ENCODE measurements at regions not wholly inside any gene's neighbourhood (a gene's known extent, or its start where the extent isn't known, plus 50 kb on each side); places are given as distances from the start of the nearest gene placed in this dataset.
"Not testable (repeated sequence)": the region's sequence is repeated elsewhere in the genome, so short reads cannot be mapped to it uniquely, and the experiment has no call there.

DNA sequence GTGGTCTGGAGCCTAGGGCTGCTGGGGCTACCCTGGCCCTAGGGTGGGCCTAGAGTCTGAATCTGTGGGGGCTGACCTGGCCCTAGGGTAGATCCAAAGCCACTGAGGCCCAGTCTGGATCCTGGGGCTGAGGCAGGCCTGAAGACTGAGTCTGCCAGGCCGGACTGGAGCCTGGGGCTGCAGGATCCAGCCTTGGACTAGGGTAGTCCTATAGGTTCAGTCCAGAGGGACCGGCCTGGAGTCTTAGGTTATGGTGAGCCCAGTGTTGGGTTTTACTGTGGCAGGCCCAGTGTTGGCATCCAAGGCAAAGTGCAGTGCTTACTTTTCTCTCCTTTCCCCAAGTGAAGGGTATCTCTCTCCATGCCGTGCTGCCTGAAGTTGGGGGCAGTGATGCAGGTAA is 227.9 kb upstream of the TAS2R1 start:
- no peak for DNase-seq (ENCODE audit: low read depth in 2 of 2)

DNA sequence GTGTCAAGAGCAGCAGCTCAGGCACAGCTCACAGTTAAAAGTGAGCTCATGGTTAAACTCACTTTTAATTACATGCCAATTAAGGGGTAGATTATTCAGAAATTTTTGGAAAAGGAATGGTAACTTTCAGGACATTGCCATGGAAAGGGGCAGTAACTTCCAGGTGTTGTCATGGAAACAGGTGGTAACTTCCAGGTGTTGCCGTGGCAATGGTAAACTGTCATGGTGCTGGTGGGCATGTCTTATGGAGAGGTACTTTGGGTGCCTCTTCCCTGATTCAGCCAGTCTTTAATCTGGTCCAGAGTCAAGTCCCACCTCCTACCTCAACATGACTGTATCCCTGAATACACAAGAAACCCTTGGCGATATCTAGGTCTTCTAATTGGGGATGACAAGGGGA is 223.2 kb upstream of the TAS2R1 start:
- no peak for DNase-seq (ENCODE audit: low read depth in 2 of 2)

DNA sequence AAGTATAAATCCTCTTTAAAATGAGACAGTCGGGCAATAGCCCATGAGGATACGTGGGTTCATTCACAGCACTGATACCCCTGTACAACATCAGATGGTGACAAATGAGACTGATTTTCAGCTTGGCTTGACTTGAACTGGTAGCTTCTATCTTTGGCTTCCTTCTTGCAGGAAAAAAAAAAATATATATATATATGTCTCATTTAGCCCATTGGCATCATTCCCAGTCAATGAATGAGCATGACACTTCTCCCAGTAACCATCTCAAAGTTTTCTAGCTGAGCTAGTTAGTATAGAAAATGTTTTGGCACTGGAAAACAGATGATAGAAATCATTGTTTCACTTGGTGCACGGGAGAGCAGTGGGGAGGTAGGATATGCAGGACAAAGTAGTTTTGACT is 222.5 kb upstream of the TAS2R1 start:
- peak; percentile 26 to 34 for DNase-seq (ENCODE audit: low read depth in 2 of 2)

DNA sequence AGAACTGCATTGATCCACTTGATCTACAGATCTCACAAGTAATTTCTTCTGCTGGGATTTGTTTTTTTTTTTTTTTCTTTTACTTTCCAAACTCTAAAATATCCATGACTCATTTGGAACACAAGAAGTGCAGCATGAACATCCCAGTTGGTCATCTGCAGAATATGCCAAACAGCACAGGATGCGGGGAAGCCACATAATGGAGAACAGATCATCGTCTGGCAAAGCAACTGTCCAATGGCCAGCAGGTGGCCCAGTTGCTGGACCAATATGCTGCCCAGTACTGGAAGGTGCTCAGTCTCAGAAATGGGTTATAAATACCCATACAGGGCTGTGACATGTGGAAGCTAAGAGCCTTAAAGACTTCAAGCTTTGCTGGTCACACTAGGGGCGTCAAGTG is 221.3 kb upstream of the TAS2R1 start:
- peak; percentile 74 to 77 for DNase-seq (ENCODE audit: low read depth in 2 of 2)

DNA sequence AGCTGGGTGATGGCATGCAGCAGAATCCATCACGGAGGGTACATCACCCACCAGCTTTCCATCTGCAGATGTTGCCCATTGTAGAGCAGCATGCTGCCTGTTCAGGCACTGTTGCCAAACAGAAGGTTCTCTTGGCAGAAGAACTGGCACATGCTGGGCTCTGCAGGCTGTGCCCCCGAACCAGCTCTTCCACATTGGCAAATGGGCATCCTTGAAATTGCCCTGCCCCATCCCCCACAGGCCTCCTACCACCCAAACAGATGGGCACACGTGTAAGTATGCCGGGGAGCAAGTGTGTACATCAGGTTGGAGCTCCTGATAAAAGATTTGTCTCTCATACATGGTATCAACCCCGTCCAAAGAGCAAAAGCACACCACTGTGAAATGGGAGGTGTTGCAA is 220.3 kb upstream of the TAS2R1 start:
- no peak for DNase-seq (ENCODE audit: low read depth in 2 of 2)

DNA sequence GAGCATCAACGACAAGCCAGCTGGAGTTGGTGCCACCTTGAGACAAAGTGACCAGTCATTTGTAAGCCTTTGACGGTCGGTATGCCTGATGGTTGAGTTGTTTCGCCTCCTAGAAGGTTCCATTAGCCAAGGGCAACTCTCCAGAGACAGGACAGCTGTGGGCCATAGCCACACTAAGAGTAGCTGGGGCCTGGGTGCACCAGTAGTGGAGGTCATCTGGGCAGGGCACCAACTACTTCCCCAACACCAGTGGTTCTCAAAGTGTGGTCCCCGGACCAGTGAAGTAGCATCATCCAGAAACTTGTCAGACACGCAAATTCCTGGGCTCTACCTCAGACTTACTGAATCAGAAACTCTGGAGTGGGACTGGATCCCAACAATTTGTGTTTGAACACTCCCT is 217.5 kb upstream of the TAS2R1 start:
- DNase-seq (ENCODE audit: low read depth in 2 of 2): no peak

DNA sequence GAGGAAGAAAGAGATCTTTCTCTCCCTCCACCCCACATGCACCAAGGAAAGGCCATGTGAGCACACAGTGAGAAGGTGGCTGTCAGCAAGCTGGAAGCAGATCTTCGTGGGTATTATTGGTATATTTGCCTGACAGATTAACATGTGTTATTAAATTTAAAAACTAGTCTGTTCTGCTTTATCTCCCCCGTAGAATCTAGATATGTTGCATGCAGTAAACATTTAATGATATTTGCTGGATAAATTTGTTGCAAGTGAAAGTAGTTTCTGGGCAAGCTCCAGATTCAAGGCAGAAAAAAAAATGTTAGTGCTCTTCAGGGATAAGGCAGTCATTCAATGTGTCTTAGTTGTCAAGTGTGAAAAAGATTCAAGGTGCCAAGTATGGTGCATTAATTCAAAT is 215.0 kb upstream of the TAS2R1 start:
- no peak for DNase-seq (ENCODE audit: low read depth in 2 of 2)

DNA sequence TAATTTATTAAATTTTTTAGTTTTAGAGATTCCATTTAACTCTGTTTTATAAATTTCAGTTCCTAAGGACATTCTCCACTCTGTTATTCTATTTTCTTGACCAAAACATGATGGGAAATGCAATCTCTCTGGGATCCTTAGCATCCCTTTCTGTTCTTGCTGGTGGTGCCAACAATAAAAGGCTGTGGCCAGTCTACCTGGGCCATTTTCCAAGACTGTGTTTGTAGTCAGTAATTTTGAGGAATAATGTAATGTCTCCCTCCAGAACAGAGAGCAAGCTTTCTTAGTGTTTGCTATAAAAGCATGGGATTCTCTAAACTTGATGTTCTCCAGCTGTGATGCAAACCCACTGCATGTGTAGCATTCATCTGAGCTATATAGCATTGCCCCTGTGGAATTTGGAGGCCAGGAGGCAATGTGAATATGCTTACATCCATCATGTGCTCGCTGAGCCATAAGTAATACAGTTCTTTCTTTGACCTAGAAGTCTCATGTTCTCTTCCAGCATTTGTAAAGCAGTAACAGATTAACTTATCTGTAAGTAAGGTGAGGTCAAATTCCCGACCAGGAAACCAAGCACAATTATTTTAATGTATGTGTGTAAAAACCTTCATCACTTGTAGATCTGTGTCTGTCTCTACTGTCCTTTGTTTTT is 211.5 kb upstream of the TAS2R1 start:
- no peak for DNase-seq (ENCODE audit: low read depth in 2 of 2)

DNA sequence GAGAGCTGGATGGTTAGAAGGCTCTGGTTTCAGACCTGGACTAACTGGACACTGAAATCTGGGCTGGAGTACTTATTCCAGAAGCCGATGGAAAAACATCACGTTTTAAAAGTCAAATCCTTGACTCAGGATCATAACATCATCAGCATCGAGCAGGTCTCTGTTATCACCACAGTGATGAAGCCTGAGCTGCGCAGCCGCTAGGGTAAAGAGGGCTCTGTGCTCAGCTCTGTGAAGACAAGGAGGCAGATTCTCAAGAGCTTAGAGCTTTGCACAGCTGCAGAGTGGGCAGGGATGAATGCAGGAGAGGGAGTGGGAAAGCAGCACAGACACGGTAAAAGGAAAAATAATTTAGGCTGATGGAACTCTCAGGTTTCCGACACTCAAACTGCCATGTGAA is 208.8 kb upstream of the TAS2R1 start:
- no peak for DNase-seq (ENCODE audit: low read depth in 2 of 2)

DNA sequence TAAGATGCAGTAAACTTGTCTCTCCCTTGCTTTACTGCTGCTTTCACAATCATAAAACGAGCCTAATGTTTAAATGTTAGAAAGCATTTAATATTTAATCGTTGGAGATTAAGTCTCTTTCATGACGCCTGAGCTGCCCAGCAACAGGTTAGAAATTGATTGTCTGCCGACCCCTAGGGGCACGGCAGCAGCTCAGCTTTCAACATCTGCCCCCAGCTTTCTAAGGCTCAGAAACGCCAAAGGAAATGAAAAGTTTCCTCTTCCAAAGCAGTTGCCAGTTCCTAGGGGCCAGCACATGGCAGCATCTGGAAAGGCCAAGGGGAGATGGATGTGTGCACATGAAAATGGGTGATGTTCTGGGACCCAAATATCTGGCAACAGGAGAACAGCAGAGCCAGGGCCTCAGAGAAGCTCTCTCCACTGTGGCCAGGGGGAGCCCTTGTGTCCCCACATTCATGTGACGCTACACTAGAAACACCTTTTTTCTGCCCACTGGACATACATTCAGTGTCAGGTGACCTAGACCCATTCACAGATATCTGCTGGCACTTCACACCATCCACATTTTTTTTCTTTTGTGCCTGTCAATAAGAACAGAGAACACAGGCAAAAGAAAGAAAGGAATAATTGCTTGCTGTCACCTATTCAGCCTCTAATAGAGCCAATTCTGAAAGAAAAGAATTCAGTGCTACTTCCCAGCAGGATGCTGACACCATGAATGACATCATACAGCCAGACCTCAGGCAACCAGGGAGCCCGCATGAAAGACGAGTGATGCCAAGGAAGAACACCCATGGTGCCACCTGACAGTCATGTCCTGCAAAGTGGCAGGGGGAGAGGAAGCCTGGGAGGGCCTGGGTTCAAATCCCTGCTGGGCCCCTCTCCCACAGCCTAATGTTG is 205.0 kb upstream of the TAS2R1 start:
- DNase-seq (ENCODE audit: low read depth in 2 of 2): no peak

DNA sequence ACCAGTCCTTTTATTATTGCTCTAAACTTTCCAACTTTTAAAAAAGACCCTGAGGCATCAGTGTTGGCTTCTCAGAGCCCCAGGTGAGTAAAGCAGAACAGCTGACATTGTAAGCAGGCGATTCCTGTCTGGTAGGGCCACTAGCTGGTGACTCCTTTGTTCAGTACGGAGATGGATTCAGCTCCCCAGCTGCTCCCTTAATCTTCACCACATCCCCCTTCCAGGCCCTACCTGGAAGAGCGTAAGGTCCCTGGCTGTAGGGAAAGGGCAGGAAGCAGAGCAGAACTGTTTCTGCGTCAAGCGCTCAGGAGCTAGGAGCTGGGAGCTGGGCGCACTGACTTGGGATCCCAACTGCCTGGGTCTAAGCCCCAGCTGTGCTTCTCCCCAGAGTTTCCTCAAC is 203.7 kb upstream of the TAS2R1 start:
- no peak for DNase-seq (ENCODE audit: low read depth in 2 of 2)

DNA sequence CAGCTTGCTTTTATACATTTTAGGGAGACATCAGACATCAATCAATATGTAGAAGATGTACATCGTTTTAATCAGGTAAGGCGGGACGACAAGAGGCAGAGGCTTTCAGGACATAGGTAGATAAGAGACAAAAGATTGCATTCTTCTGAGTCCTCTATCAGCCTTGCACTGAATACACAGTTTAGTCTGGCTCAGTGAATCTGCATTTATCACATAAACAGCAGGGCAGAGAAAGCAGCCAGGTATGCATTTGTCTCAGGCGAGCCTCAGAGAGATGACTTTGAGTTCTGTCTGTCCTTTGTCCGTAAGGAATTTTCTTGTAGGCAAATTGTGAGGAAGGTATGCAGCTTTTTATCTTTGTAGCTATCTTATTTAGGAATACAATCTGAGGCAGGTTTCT is 202.8 kb upstream of the TAS2R1 start:
- no peak for DNase-seq (ENCODE audit: low read depth in 2 of 2)

DNA sequence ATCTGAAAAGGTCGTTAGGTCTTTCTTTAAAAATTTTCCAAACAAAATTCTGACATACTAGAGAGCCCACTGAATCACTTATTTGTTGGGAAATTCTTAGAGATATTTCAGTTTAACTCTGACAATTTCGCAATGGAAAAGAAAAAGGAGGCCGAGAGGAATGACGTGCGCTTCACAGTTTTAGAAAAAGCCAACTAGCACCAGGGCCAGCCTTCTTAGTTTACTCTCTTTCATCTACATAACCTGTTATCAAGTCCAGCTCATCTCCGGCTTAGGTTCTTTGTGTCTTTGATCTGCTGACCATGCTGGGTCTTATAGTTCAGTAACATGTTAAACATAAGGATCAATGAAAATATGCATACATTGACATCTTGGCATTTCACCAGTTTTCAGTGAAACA is 201.7 kb upstream of the TAS2R1 start:
- DNase-seq (ENCODE audit: low read depth in 2 of 2): no peak

DNA sequence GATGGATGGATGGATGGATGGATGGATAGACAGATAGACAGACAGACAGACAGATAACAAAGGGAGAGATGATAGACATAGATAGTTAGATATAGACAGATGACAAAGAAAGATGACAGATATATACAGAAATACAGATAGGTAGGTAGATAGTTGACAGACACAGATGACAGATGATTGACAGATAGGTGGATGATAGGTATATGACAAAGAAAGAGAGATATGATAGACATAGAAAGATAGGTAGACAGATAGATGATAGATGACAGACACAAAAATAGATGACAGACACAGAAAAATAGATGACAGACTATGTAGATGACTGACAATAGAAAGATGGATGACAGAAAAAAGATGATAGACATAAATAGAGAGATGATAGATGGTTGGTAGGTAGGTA is 200.0 kb upstream of the TAS2R1 start:
- no peak for DNase-seq (ENCODE audit: low read depth in 2 of 2)

DNA sequence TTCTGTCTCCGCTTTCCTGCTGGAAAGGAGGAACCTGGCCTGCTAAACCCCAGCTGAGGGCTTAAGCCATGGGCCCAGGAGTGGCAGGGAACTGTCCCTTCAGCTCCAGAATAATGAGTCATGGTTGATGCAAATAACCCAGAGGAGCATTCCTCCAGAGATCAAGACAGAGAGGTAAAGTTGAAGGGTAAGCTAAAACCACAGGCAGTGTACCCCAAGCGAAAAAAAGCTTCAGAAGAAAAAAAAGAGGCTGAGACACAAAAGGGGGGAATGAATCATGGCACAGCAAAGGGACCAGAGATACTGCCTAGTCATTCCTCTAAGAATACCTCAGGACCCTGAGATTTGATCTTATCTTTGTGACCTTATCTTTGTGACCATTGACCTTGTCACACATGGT is 199.5 kb upstream of the TAS2R1 start:
- DNase-seq (ENCODE audit: low read depth in 2 of 2): no peak

DNA sequence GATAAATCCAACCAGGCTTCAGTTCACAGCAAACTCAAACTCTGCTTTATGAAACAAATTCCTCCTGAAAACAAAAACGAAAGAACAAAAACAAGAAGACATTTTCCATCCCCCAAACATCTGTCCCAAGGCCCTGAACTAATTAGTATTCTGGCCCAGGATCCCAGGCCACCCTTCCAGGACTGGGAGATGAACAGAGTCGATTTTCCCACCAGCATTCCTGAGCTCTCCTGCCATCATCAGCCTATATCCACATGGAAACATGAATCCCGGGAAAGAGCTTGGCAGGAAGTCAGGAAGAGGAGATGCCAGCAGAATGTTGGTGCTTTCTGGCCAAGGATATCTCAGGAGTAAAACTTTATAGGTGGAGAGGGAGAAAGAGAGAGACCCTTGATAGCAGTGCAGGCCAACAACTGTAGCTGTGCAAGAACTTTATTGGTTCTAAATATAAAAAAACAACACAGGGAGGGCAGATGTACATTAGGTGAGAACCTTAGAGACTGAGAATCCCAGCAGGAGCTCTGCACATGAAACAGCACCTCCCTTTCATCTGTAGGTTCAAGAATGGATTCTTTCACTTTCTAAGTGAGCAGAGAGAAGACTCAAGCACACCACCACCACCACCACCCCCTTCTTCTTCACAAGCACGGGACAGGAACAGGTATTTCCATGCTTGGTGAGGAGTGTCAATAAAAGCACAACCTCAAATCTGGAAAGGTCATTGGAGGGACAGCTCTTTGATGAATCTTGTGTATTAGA is 190.7 kb upstream of the TAS2R1 start:
- peak; percentile 21 to 36 for DNase-seq (ENCODE audit: low read depth in 2 of 2)

DNA sequence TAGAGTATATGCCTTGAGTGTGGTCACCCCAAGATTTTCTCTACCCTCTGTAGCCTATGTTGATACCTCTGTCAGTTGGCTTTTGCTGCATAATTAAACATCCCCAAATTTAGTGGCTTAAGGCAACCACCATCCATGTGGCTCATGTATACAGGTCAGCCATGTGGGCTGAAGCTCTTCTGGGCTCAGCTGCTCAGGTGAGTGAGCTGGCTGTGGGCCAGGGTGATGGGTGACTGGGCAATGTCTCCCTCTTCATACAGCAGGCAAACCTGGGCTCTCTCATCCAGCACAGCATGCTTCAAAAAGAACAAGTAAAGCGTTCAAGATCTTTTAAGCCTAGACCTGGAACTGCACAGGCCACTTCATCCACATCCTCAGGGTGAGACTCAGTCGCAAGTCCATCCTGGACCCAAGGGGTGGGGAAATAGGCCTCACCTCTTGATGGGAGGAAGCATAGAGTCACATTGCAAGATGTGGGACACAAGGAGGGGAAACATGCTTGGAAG is 188.2 kb upstream of the TAS2R1 start:
- no peak for DNase-seq (ENCODE audit: low read depth in 2 of 2)

DNA sequence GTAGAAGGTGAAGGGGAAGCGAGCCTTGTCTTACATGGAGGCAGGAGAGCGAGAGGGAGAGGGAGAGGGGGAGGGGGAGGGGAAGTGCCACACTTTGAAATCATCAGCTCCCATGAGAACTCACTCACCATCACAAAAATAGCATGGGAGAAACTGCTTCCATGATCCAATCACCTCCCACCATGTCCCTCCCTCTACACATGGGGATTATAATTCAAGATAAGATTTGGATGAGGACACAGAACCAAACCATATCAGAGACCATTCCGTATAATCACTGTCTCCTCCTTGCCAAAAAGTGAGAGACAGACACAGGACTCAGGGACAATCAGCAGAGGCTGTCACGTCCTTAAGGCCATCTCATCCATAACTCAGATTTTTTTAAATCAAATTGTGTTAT is 187.7 kb upstream of the TAS2R1 start:
- no peak for DNase-seq (ENCODE audit: low read depth in 2 of 2)

DNA sequence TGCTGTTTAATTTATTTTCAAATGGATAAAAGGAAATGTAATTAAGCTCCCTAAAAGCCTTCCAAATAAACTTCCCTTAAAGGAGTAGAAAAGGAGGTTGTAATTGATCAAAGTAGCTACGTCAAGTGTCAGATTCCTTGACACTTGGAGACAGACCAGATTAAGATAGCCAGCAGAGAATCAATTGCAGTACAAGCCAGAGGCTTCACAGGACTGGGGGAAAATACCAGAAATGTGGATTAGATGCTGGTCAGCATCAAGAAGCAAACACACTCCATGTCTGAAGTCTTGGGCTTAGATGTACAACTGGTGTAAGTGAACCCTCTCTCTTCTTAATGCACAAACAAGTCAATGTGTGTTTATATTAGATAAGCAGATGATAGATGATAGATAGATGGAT is 184.9 kb upstream of the TAS2R1 start:
- DNase-seq (ENCODE audit: low read depth in 2 of 2): no peak

DNA sequence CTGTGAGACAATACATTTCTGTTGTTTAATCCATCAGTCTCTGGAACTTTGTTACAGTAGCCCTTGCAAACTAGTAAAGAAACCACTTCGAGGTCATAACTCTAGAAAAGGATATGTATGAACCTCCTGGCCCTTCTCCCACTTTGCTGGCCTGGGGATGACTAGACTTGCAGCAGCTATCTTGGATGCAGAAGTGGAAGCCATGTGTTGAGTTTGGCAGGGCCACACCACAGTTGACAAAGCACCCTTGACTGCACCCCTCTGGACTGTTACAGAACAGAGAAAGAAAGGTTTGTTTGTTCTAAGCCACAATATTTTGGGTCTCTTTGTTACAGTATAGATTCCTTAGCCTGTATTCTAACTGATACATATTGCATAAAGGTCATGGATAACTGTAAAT is 183.2 kb upstream of the TAS2R1 start:
- no peak for DNase-seq (ENCODE audit: low read depth in 2 of 2)

DNA sequence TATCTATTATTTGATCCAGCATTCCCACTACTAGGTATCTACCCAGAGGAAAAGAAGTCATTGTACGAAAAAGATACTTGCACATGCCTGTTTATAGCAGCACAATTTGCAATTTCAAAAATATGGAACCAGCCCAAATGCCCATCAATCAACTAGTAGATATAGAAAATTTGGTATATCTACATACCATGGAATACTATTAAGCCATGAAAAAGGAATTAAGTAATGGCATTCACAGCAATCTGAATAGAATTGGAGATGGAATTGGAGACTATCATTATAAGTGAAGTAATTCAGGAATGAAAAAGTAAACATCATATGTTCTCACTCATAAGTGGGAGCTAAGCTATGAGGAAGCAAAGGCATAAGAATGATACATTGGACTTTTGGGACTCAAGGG is 177.2 kb upstream of the TAS2R1 start:
- not testable (repeated sequence) for DNase-seq (ENCODE audit: low read depth in 2 of 2)

DNA sequence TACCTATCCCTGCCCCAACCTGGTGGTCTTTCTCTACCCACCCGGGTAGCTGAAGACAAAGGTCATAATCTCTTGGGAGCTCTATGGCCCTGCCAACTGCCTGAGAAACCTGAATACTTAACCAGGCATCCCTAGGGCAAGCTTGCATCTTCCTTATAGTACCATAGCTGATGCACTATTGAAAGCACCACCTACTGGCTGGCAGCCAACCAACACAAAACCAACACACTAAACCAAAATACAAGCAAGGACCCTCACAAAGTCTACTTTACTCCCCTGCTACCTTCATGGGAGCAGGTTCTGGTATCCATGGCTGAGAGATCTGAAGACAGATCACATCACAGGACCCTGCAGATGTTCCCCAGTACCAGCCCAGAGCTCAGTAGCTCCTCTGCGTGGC is 171.8 kb upstream of the TAS2R1 start:
- no peak for DNase-seq (ENCODE audit: low read depth in 2 of 2)

DNA sequence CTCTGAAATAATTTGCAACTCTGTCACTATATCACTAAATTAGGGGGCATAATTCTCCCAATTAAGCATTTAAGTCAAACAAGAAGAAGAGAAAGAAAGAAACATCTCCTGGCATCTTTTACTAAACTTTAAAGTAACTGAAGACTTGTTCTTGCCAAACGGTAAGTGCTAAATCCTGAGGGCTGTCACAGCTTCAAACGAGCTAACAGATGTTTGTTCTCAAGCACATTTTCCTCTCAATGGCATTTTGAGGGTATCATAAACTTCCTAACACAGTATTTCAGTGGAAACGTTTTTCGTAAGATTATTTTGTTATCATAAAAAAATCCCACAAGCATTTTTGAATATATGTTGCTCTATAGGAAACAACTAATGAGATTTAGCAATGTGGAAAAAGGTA is 169.5 kb upstream of the TAS2R1 start:
- DNase-seq (ENCODE audit: low read depth in 2 of 2): no peak

Data from fibroblast of skin of left quadriceps (primary cell).